Neural progenitor cell (in vitro differentiated cells): ENCODE measurements at regions not wholly inside any gene's neighbourhood (a gene's known extent, or its start where the extent isn't known, plus 50 kb on each side); places are given as distances from the start of the nearest gene placed in this dataset.

ENCODE experiments used
- DNase-seq: peaks from one replicate; pipeline ENCODE4 v3.0.0-alpha.2; 2016; ENCODE audit warnings: low spot score
- H2AFZ ChIP-seq: fragments of 200-600 bp; sonication (generic); replicated peaks from 2 replicates; pipeline ENCODE4 v1.6.1; 2016; ENCODE audit warnings: antibody characterized with exemption
- H3F3A ChIP-seq: fragments of 200-600 bp; sonication (generic); 2 replicates; pipeline ENCODE4 v1.6.1; 2016; ENCODE audit warnings: antibody characterized with exemption, low read depth
- H3K27ac ChIP-seq: fragments of 200-600 bp; sonication (generic); 2 replicates; pipeline ENCODE4 v1.5.1; 2016; ENCODE audit warnings: mild to moderate bottlenecking
- H3K27me3 ChIP-seq: fragments of 200-600 bp; sonication (generic); 2 replicates; pipeline ENCODE4 v1.6.1; 2016; ENCODE audit warnings: mild to moderate bottlenecking, moderate library complexity
- H3K36me3 ChIP-seq: fragments of 200-600 bp; sonication (generic); 2 replicates; pipeline ENCODE4 v1.5.1; 2016
- H3K4me1 ChIP-seq: fragments of 200-600 bp; sonication (generic); 2 replicates; pipeline ENCODE4 v1.6.1; 2016; ENCODE audit warnings: mixed run types
- H3K4me2 ChIP-seq: fragments of 200-600 bp; sonication (generic); 2 replicates; pipeline ENCODE4 v1.6.1; 2016
- H3K4me3 ChIP-seq: fragments of 200-600 bp; sonication (generic); 2 replicates; pipeline ENCODE4 v1.5.1; 2016
- H3K79me2 ChIP-seq: fragments of 200-600 bp; sonication (generic); 2 replicates; pipeline ENCODE4 v1.6.1; 2016; ENCODE audit warnings: low read depth
- H3K9ac ChIP-seq: fragments of 200-600 bp; sonication (generic); 2 replicates; pipeline ENCODE4 v1.6.1; 2016
- H3K9me3 ChIP-seq: fragments of 200-600 bp; sonication (generic); 2 replicates; pipeline ENCODE4 v1.5.1; 2016; ENCODE audit warnings: low read depth
- H4K20me1 ChIP-seq: fragments of 200-600 bp; sonication (generic); 2 replicates; pipeline ENCODE4 v1.6.1; 2016; ENCODE audit warnings: low read depth
- H3K27ac Mint-ChIP-seq: 3 replicates; pipeline ENCODE4 v1.8.0; 2021; ENCODE audit warnings: mixed read lengths
- H3K27me3 Mint-ChIP-seq: 2 replicates; pipeline ENCODE4 v1.8.0; 2022; ENCODE audit warnings: low read depth, mild to moderate bottlenecking, inconsistent platforms, moderate library complexity, mixed read lengths; ENCODE audit not compliant: insufficient read depth
- H3K36me3 Mint-ChIP-seq: 3 replicates; pipeline ENCODE4 v1.8.0; 2021; ENCODE audit warnings: mixed read lengths
- H3K4me1 Mint-ChIP-seq: 3 replicates; pipeline ENCODE4 v1.8.0; 2021; ENCODE audit warnings: mixed read lengths
- H3K4me3 Mint-ChIP-seq: 3 replicates; pipeline ENCODE4 v1.8.0; 2021; ENCODE audit warnings: mild to moderate bottlenecking, moderate library complexity, mixed read lengths
- H3K9me3 Mint-ChIP-seq: 3 replicates; pipeline ENCODE4 v1.8.0; 2020; ENCODE audit warnings: mixed read lengths
- EZH2 ChIP-seq: fragments of 200-600 bp; sonication (generic); IDR thresholded peaks from 2 replicates; pipeline ENCODE4 v1.6.1; 2017; ENCODE audit warnings: antibody characterized with exemption, mild to moderate bottlenecking, moderate library complexity
- EZH2phosphoT487 ChIP-seq: fragments of 200-600 bp; sonication (generic); IDR thresholded peaks from 2 replicates; pipeline ENCODE4 v1.6.1; 2017; ENCODE audit warnings: antibody characterized with exemption
- TF ChIP-seq, protein P1 (sequence below): fragments of 200-600 bp; sonication (generic); IDR thresholded peaks from 2 replicates; pipeline ENCODE4 v1.5.1; 2017; ENCODE audit warnings: antibody characterized with exemption, mild to moderate bottlenecking

DNA sequence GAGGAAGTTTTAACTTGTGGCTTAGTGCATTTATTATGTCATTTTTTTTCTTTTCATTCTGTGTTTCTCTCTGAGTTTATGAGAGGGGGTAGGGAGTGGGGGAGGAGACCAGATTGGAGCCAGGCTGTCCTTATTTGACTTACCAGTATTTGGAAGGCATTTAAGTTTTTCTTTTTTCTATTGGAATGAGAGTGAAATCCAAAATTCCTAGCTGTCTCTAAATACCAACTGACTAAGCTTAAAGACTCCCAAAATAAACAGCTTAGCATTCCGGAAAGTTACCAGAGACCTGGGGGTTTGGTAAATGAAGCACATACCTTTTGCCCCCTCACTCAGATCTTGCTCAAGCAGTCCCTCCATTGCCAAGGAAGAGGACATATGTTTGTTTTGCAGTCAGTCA lies 581.9 kb upstream of the BRINP1 start:
- no peak overlapping the region for H2AFZ ChIP-seq
- H3K36me3 ChIP-seq: no peaks in the 10 kb centered on the region
- Mint-ChIP-seq H3K4me3 (no peak overlapping the region), H3K9me3 (no peaks in the 10 kb centered on the region), H3K4me1 (peaks cover 4% of the 10 kb centered on the region), H3K27me3 (peaks cover 3% of the 10 kb centered on the region), H3K27ac (no peak overlapping the region), H3K36me3 (no peaks in the 10 kb centered on the region)
- H3K4me1 ChIP-seq: no peaks in the 10 kb centered on the region
- no peak overlapping the region for H3K4me2 ChIP-seq
- no peak for TF ChIP-seq EZH2phosphoT487
- TF ChIP-seq, protein P1, sequence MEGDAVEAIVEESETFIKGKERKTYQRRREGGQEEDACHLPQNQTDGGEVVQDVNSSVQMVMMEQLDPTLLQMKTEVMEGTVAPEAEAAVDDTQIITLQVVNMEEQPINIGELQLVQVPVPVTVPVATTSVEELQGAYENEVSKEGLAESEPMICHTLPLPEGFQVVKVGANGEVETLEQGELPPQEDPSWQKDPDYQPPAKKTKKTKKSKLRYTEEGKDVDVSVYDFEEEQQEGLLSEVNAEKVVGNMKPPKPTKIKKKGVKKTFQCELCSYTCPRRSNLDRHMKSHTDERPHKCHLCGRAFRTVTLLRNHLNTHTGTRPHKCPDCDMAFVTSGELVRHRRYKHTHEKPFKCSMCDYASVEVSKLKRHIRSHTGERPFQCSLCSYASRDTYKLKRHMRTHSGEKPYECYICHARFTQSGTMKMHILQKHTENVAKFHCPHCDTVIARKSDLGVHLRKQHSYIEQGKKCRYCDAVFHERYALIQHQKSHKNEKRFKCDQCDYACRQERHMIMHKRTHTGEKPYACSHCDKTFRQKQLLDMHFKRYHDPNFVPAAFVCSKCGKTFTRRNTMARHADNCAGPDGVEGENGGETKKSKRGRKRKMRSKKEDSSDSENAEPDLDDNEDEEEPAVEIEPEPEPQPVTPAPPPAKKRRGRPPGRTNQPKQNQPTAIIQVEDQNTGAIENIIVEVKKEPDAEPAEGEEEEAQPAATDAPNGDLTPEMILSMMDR: no peak
- no peak for TF ChIP-seq EZH2
- no peaks in the 10 kb centered on the region for H3F3A ChIP-seq
- DNase-seq: no peak
- H3K4me3 ChIP-seq: no peak overlapping the region
- no peak overlapping the region for H3K9ac ChIP-seq
- H3K79me2 ChIP-seq: no peaks in the 10 kb centered on the region
- no peaks in the 10 kb centered on the region for H4K20me1 ChIP-seq
- H3K27ac ChIP-seq: no peak overlapping the region
- no peaks in the 10 kb centered on the region for H3K9me3 ChIP-seq
- H3K27me3 ChIP-seq: no peaks in the 10 kb centered on the region

DNA sequence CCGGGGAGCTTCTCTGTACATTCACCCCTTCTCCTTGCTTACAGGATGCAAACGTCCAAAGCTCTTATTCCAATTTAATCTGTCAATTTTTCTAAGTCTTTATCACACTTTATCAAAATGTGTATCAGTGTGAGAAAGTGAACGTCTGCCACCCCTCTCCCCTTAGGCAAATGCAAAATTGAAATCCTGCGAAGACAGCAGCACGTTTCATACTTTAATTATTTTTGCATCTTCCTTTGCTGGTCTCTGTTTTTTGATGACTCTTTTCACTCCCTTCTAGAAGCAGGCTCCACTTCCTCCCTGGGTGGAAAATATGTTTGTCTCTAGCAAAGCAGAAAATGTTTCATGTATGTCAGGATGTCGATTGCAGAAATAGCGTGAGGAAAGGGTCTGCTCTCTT lies 576.5 kb upstream of the BRINP1 start:
- Histone ChIP-seq H4K20me1 (no peaks in the 10 kb centered on the region), H3K36me3 (no peaks in the 10 kb centered on the region), H3K4me1 (peaks cover 8% of the 10 kb centered on the region), H3K9ac (no peak overlapping the region), H3K27ac (no peak overlapping the region), H2AFZ (no peak overlapping the region), H3K27me3 (no peaks in the 10 kb centered on the region), H3K9me3 (no peaks in the 10 kb centered on the region), H3K4me2 (no peak overlapping the region), H3K79me2 (no peaks in the 10 kb centered on the region), H3F3A (no peaks in the 10 kb centered on the region), H3K4me3 (no peak overlapping the region)
- H3K9me3 Mint-ChIP-seq: no peaks in the 10 kb centered on the region
- peaks cover 4% of the 10 kb centered on the region for H3K4me1 Mint-ChIP-seq
- no peaks in the 10 kb centered on the region for H3K36me3 Mint-ChIP-seq
- no peak for DNase-seq
- no peak overlapping the region for H3K4me3 Mint-ChIP-seq
- no peak overlapping the region for H3K27ac Mint-ChIP-seq
- TF ChIP-seq EZH2: no peak
- no peak for TF ChIP-seq EZH2phosphoT487
- TF ChIP-seq, protein P1: no peak
- H3K27me3 Mint-ChIP-seq: no peaks in the 10 kb centered on the region

DNA sequence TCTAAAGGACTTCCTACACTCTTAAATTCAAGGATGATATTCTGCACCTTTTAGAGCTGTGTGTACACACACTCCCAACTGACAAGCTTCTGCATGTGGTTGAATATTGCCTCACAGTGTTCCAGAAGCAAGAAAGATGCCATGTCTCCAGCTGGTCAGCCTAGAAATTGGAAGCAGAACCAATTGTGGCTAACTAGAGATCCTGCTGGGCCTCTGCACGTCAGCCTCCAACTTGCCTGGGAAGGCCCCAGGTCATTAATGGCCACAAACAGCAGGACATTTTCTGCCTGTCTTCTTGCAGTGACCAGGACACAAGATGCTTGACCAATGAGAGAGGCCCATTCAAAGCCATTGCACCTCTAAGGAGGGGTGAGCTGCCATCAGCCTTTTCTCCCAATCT lies 571.9 kb upstream of the BRINP1 start:
- no peak overlapping the region for H2AFZ ChIP-seq
- Mint-ChIP-seq H3K27me3 (no peaks in the 10 kb centered on the region), H3K9me3 (no peaks in the 10 kb centered on the region), H3K4me1 (no peaks in the 10 kb centered on the region), H3K27ac (no peak overlapping the region), H3K4me3 (no peak overlapping the region), H3K36me3 (no peaks in the 10 kb centered on the region)
- H3K27ac ChIP-seq: no peak overlapping the region
- H3K9ac ChIP-seq: no peak overlapping the region
- no peaks in the 10 kb centered on the region for H3K9me3 ChIP-seq
- peaks cover 8% of the 10 kb centered on the region for H3K4me1 ChIP-seq
- no peaks in the 10 kb centered on the region for H4K20me1 ChIP-seq
- no peaks in the 10 kb centered on the region for H3K36me3 ChIP-seq
- H3F3A ChIP-seq: no peaks in the 10 kb centered on the region
- no peaks in the 10 kb centered on the region for H3K79me2 ChIP-seq
- no peak for TF ChIP-seq EZH2
- TF ChIP-seq, protein P1: no peak
- TF ChIP-seq EZH2phosphoT487: no peak
- H3K4me2 ChIP-seq: no peak overlapping the region
- DNase-seq: no peak
- no peaks in the 10 kb centered on the region for H3K27me3 ChIP-seq
- H3K4me3 ChIP-seq: no peak overlapping the region

DNA sequence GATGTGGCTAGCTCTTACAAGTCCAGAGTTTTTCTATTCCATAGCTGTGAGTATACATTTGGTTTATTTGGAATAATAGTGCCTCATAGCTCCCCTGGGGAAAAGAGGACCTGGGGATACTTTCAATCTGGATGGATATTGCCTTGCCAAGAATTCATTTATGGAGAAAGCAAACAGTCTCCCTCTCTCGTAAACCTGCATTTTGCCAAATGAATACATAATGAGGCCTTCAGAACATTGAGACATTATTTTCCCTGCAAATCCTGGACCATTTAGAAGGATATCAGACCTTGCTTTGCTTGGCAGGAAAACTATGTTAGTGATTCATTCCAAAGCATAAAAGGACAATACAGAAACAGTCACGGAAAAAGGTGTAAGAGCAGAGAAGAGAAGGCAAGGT lies 569.6 kb upstream of the BRINP1 start:
- Histone ChIP-seq H3K4me2 (no peak overlapping the region), H3K27me3 (no peaks in the 10 kb centered on the region), H4K20me1 (no peaks in the 10 kb centered on the region), H3K9me3 (no peaks in the 10 kb centered on the region), H3K9ac (no peak overlapping the region), H3K4me3 (no peak overlapping the region), H3K27ac (no peak overlapping the region), H3K4me1 (peaks cover 8% of the 10 kb centered on the region), H3F3A (no peaks in the 10 kb centered on the region), H3K79me2 (no peaks in the 10 kb centered on the region), H2AFZ (no peak overlapping the region), H3K36me3 (no peaks in the 10 kb centered on the region)
- no peaks in the 10 kb centered on the region for H3K36me3 Mint-ChIP-seq
- H3K27ac Mint-ChIP-seq: no peak overlapping the region
- DNase-seq: no peak
- no peaks in the 10 kb centered on the region for H3K4me1 Mint-ChIP-seq
- TF ChIP-seq EZH2phosphoT487 (no peak), EZH2 (no peak)
- TF ChIP-seq, protein P1: no peak
- H3K9me3 Mint-ChIP-seq: no peaks in the 10 kb centered on the region
- H3K27me3 Mint-ChIP-seq: no peaks in the 10 kb centered on the region
- no peak overlapping the region for H3K4me3 Mint-ChIP-seq
